AG04450 (cell line): ENCODE measurements at regions not wholly inside any gene's neighbourhood (a gene's known extent, or its start where the extent isn't known, plus 50 kb on each side); places are given as distances from the start of the nearest gene placed in this dataset.

Experiments
- CTCF ChIA-PET: fragments of 300-600, 350-600 bp; formaldehyde crosslinking; extraction: SDS; loops from one replicate; lab custom pipeline; 2022; ENCODE audit warnings: antibody characterized with exemption, inconsistent platforms; lab: Charles Lee
- POLR2A ChIA-PET: fragments of 350-600 bp; formaldehyde crosslinking; extraction: SDS; loops from one replicate; lab custom pipeline; 2021; ENCODE audit warnings: antibody characterized with exemption, inconsistent platforms; lab: Yijun Ruan, JAX
- DNase-seq: peaks from one replicate; pipeline ENCODE4 v3.0.0-alpha.2; 2011; ENCODE audit warnings: low read depth, low spot score
- H3K27ac ChIP-seq: one replicate; pipeline ENCODE4 v1.5.1; 2012; ENCODE audit warnings: low read depth, low read length, control low read depth
- H3K27me3 ChIP-seq: one replicate; pipeline ENCODE4 v1.6.0; 2012; ENCODE audit warnings: low read length; ENCODE audit not compliant: control insufficient read depth, insufficient read depth
- H3K4me3 ChIP-seq: 2 replicates; pipeline ENCODE4 v1.5.1; 2011; ENCODE audit warnings: mild to moderate bottlenecking, low read depth, low read length, control low read depth
- H3K9me3 ChIP-seq: 2 replicates; pipeline ENCODE4 v1.5.1; 2012; ENCODE audit warnings: low read length; ENCODE audit not compliant: control insufficient read depth, insufficient read depth
- CTCF ChIP-seq: IDR thresholded peaks from 2 replicates; pipeline ENCODE4 v1.5.1; 2011; ENCODE audit warnings: low read depth, low read length, control low read depth, inconsistent platforms

- Histone ChIP-seq H3K27ac (no peak overlapping the region), H3K4me3 (no peak overlapping the region), H3K9me3 (peaks cover 4% of the 10 kb centered on the region; the same call in 1 of the 2 replicates), H3K27me3 (peaks cover 39% of the 10 kb centered on the region)
- no peak for TF ChIP-seq CTCF
- DNase-seq: no peak
- CTCF ChIA-PET: interaction anchor here (1.9 kb wide), 1 partner anchor 11 kb away, joined by 5 read pairs; no protein-coding TSS in a partner anchor
- POLR2A ChIA-PET: no interaction called here
Observed at GRCh38 chr2:64929333-64929732, 59.9 kb upstream of the SLC1A4 start.

DNA sequence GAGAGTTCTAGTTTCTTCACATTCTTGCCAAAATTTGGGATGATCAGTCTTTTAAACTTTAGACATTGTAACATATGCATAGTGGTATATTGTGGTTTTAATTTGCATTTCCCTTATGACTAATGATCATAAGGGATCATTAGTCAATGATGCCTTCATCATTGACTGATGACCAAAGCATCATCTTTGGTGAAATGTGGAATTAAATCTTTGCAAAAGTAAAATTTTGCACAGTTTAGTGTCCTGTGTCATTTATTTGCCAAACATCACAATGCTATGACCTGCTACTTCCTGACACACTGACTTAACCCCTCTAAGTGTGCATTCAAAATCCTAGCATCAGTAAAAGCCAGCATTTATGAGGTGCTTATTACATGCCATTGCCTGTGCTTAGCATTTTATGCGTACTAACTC is 58.9 kb upstream of the SLC1A4 start:
- no peak for TF ChIP-seq CTCF
- CTCF ChIA-PET: no interaction called here
- H3K27ac ChIP-seq: no peak overlapping the region
- no peak for DNase-seq
- H3K4me3 ChIP-seq: no peak overlapping the region
- peaks cover 4% of the 10 kb centered on the region; the same call in 1 of the 2 replicates for H3K9me3 ChIP-seq
- peaks cover 35% of the 10 kb centered on the region for H3K27me3 ChIP-seq
- POLR2A ChIA-PET: no interaction called here

GRCh38 chr2:64931246-64932115 is 57.7 kb upstream of the SLC1A4 start:
- ChIA-PET POLR2A (no interaction called here), CTCF (interaction anchor here (1.1 kb wide), 1 partner anchor 14 kb away, joined by 3 read pairs; no protein-coding TSS in a partner anchor)
- Histone ChIP-seq H3K9me3 (peaks cover 7% of the 10 kb centered on the region), H3K27me3 (peaks cover 38% of the 10 kb centered on the region), H3K4me3 (no peak overlapping the region), H3K27ac (no peak overlapping the region)
- no peak for TF ChIP-seq CTCF
- no peak for DNase-seq

DNA sequence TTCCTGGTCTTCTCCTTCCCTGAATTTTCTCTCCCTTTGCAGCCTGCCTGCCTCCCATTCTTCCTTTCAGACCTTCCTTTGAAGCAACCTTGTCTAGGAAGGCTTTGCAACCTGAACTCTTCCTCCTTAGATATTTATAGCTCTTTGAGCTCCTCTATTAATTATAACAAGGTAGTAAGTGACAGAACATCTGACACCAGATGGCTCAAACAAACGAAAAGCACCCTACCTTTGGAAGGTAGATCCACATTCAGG is 57.2 kb upstream of the SLC1A4 start:
- no peak for DNase-seq
- H3K9me3 ChIP-seq: peaks cover 5% of the 10 kb centered on the region; the same call in 1 of the 2 replicates
- H3K27me3 ChIP-seq: peaks cover 43% of the 10 kb centered on the region
- no peak overlapping the region for H3K27ac ChIP-seq
- ChIA-PET POLR2A (no interaction called here), CTCF (no interaction called here)
- TF ChIP-seq CTCF: no peak
- no peak overlapping the region for H3K4me3 ChIP-seq
